ENCODE measurements at regions not wholly inside any gene's neighbourhood (a gene's known extent, or its start where the extent isn't known, plus 50 kb on each side); places are given as distances from the start of the nearest gene placed in this dataset.

GRCh38 chr2:6224267-6224666 is 532.1 kb downstream of the SOX11 start:
- CTCF ChIA-PET, result no interaction called here
- no peak for TF ChIP-seq CTCF (IDR thresholded peaks at IDR 0.05; ENCODE audit: insufficient read depth, low read length, missing control alignments)
- DNase-seq (ENCODE audit: low read depth, low spot score), result no peak
- POLR2A ChIA-PET, result no interaction called here
- no peak overlapping the region for H3K4me3 ChIP-seq (ENCODE audit: low read depth, low read length)

- no peak for TF ChIP-seq CTCF (IDR thresholded peaks at IDR 0.05; ENCODE audit: insufficient read depth, low read length, missing control alignments)
- no peak for DNase-seq (ENCODE audit: low read depth, low spot score)
- H3K4me3 ChIP-seq (ENCODE audit: low read depth, low read length), result no peak overlapping the region
- ChIA-PET POLR2A (no interaction called here), CTCF (no interaction called here)
Measured at GRCh38 chr2:6228251-6228650, 536.1 kb downstream of the SOX11 start.

- no peak for DNase-seq (ENCODE audit: low read depth, low spot score)
- TF ChIP-seq CTCF (IDR thresholded peaks at IDR 0.05; ENCODE audit: insufficient read depth, low read length, missing control alignments), result no peak
- POLR2A ChIA-PET, result no interaction called here
- no peak overlapping the region for H3K4me3 ChIP-seq (ENCODE audit: low read depth, low read length)
- CTCF ChIA-PET, result no interaction called here
Measured at GRCh38 chr2:6231166-6231565, 539.0 kb downstream of the SOX11 start.

GRCh38 chr2:6233993-6234392 is 541.8 kb downstream of the SOX11 start:
- no peak for DNase-seq (ENCODE audit: low read depth, low spot score)
- no peak overlapping the region for H3K4me3 ChIP-seq (ENCODE audit: low read depth, low read length)
- CTCF ChIA-PET, result no interaction called here
- TF ChIP-seq CTCF (IDR thresholded peaks at IDR 0.05; ENCODE audit: insufficient read depth, low read length, missing control alignments), result no peak
- POLR2A ChIA-PET, result no interaction called here

GRCh38 chr2:6234702-6235101 is 542.5 kb downstream of the SOX11 start:
- POLR2A ChIA-PET, result no interaction called here
- no peak for DNase-seq (ENCODE audit: low read depth, low spot score)
- no peak for TF ChIP-seq CTCF (IDR thresholded peaks at IDR 0.05; ENCODE audit: insufficient read depth, low read length, missing control alignments)
- CTCF ChIA-PET, result no interaction called here
- no peak overlapping the region for H3K4me3 ChIP-seq (ENCODE audit: low read depth, low read length)

GRCh38 chr2:6236317-6236716 is 544.1 kb downstream of the SOX11 start:
- POLR2A ChIA-PET, result no interaction called here
- no peak overlapping the region for H3K4me3 ChIP-seq (ENCODE audit: low read depth, low read length)
- CTCF ChIA-PET, result no interaction called here
- TF ChIP-seq CTCF (IDR thresholded peaks at IDR 0.05; ENCODE audit: insufficient read depth, low read length, missing control alignments), result no peak
- DNase-seq (ENCODE audit: low read depth, low spot score), result no peak
